Liver (tissue), 3 donors: ENCODE measurements at regions not wholly inside any gene's neighbourhood (a gene's known extent, or its start where the extent isn't known, plus 50 kb on each side); places are given as distances from the start of the nearest gene placed in this dataset.
"Not testable (repeated sequence)": the region's sequence is repeated elsewhere in the genome, so short reads cannot be mapped to it uniquely, and the experiment has no call there.

Experiments used
- ATF3 ChIP-seq: IDR thresholded peaks from 2 replicates; pipeline ENCODE4 v1.6.1; 2016; ENCODE audit warnings: antibody characterized with exemption
- CTCF ChIP-seq: fragments of 150-350 bp; IDR thresholded peaks from 2 replicates; pipeline ENCODE4 v1.5.1; 2017; ENCODE audit warnings: improper control_type of control experiment, low read depth, low read length; ENCODE audit not compliant: missing input control
- EGR1 ChIP-seq, 2 donors: IDR thresholded peaks; 2 replicates each; pipeline ENCODE4 v1.6.1; 2016 to 2018; ENCODE audit warnings: antibody characterized with exemption in 2 of 2, low read depth in 2 of 2
- HNF4A ChIP-seq, 2 donors: conservative IDR thresholded peaks; 2 replicates each; pipeline ENCODE4 v1.6.1; 2016; ENCODE audit warnings: antibody characterized with exemption in 2 of 2, mild to moderate bottlenecking in 2 of 2
- JUND ChIP-seq, 2 donors: IDR thresholded peaks; 2 replicates each; pipeline ENCODE4 v1.6.1; 2016; ENCODE audit warnings: antibody characterized with exemption in 2 of 2
- MAX ChIP-seq: IDR thresholded peaks from 2 replicates; pipeline ENCODE4 v1.6.1; 2016; ENCODE audit warnings: antibody characterized with exemption
- RAD21 ChIP-seq, 2 donors: IDR thresholded peaks; 2 replicates each; pipeline ENCODE4 v1.6.1; 2016; ENCODE audit warnings: antibody characterized with exemption in 2 of 2, mild to moderate bottlenecking in 2 of 2
- REST ChIP-seq: IDR thresholded peaks from 2 replicates; pipeline ENCODE4 v1.6.1; 2016; ENCODE audit warnings: antibody characterized with exemption, mild to moderate bottlenecking
- RXRA ChIP-seq, 2 donors: IDR thresholded peaks; 2 replicates each; pipeline ENCODE4 v1.6.1; 2017 to 2018; ENCODE audit warnings: antibody characterized with exemption in 2 of 2, mild to moderate bottlenecking in 1 of 2
- SP1 ChIP-seq: IDR thresholded peaks from 2 replicates; pipeline ENCODE4 v1.6.1; 2018; ENCODE audit warnings: antibody characterized with exemption, mild to moderate bottlenecking
- TAF1 ChIP-seq: conservative IDR thresholded peaks from 2 replicates; pipeline ENCODE4 v1.6.1; 2016; ENCODE audit warnings: antibody characterized with exemption, mild to moderate bottlenecking
- YY1 ChIP-seq: IDR thresholded peaks from 2 replicates; pipeline ENCODE4 v1.6.1; 2016; ENCODE audit warnings: antibody characterized with exemption, mild to moderate bottlenecking
- ZBTB33 ChIP-seq: IDR thresholded peaks from 2 replicates; pipeline ENCODE4 v1.6.1; 2016; ENCODE audit warnings: antibody characterized with exemption
- donor health status: healthy.
- donor health status: healthy.

- not testable (repeated sequence) for TF ChIP-seq CTCF; RAD21 (IDR thresholded peaks at IDR 0.05); SP1; MAX; ATF3; EGR1 (IDR thresholded peaks at IDR 0.05; ENCODE audit: low read depth in 2 of 2); TAF1; REST; RXRA (IDR thresholded peaks at IDR 0.05); YY1; JUND (IDR thresholded peaks at IDR 0.05); HNF4A (conservative IDR thresholded peaks at IDR 0.05); ZBTB33
These were observed 910.5 kb downstream of the TLE4 start for GRCh38 chr9:80482251-80482650.
